Activated CD4-positive, alpha-beta memory T cell treated with anti-CD3 and anti-CD28 coated beads for 36 hours (primary cell): ENCODE measurements at regions not wholly inside any gene's neighbourhood (a gene's known extent, or its start where the extent isn't known, plus 50 kb on each side); places are given as distances from the start of the nearest gene placed in this dataset.
"Not testable (repeated sequence)": the region's sequence is repeated elsewhere in the genome, so short reads cannot be mapped to it uniquely, and the experiment has no call there.

Experiments
- CTCF ChIA-PET: fragments of 350-600 bp; sonication (Branson Sonifier 250); formaldehyde crosslinking; loops from one replicate; lab custom pipeline; 2021; ENCODE audit warnings: antibody characterized with exemption, inconsistent platforms; lab: Charles Lee
- POLR2A ChIA-PET: fragments of 350-600 bp; sonication (Branson Sonifier 250); formaldehyde crosslinking; loops from one replicate; lab custom pipeline; 2021; ENCODE audit warnings: antibody characterized with exemption; lab: Charles Lee
- DNase-seq: peaks from one replicate; pipeline ENCODE4 v3.0.0-alpha.2; 2020
- H3K27ac Mint-ChIP-seq: one replicate; pipeline ENCODE4 v1.8.0; 2021; ENCODE audit warnings: mixed read lengths
- H3K27me3 Mint-ChIP-seq: one replicate; pipeline ENCODE4 v1.8.0; 2021; ENCODE audit warnings: mixed read lengths
- H3K36me3 Mint-ChIP-seq: one replicate; pipeline ENCODE4 v1.8.0; 2021; ENCODE audit warnings: mixed read lengths
- H3K4me1 Mint-ChIP-seq: one replicate; pipeline ENCODE4 v1.8.0; 2021; ENCODE audit warnings: low read depth, mixed read lengths
- H3K4me3 Mint-ChIP-seq: one replicate; pipeline ENCODE4 v1.8.0; 2021; ENCODE audit warnings: mild to moderate bottlenecking, mixed read lengths
- H3K9me3 Mint-ChIP-seq: one replicate; pipeline ENCODE4 v1.8.0; 2021; ENCODE audit warnings: mixed read lengths
- intact Hi-C: fragments of 100-400 bp; cut with micrococcal nuclease; formaldehyde crosslinking; loops from one replicate; pipeline ENCODE4 v1.15.1; 2023

- Mint-ChIP-seq H3K4me3 (no peak overlapping the region), H3K9me3 (no peaks in the 10 kb centered on the region), H3K27me3 (peaks cover 2% of the 10 kb centered on the region), H3K36me3 (no peaks in the 10 kb centered on the region), H3K4me1 (no peaks in the 10 kb centered on the region), H3K27ac (no peak overlapping the region)
- no peak for DNase-seq
- intact Hi-C loops = no loop called here
- ChIA-PET CTCF (no interaction called here), POLR2A (no interaction called here)
These were observed 277.4 kb upstream of the CNR1 start for GRCh38 chr6:88443554-88443953.

- intact Hi-C loops = no loop called here
- no peaks in the 10 kb centered on the region for H3K36me3 Mint-ChIP-seq
- no peak for DNase-seq
- no peaks in the 10 kb centered on the region for H3K9me3 Mint-ChIP-seq
- H3K27me3 Mint-ChIP-seq = peaks cover 2% of the 10 kb centered on the region
- ChIA-PET POLR2A (no interaction called here), CTCF (no interaction called here)
- no peak overlapping the region for H3K4me3 Mint-ChIP-seq
- no peak overlapping the region for H3K27ac Mint-ChIP-seq
- H3K4me1 Mint-ChIP-seq = no peaks in the 10 kb centered on the region
These were observed 276.6 kb upstream of the CNR1 start for GRCh38 chr6:88442737-88443136.

- DNase-seq = no peak
- ChIA-PET POLR2A (no interaction called here), CTCF (no interaction called here)
- Mint-ChIP-seq H3K9me3 (no peaks in the 10 kb centered on the region), H3K27ac (no peak overlapping the region), H3K36me3 (no peaks in the 10 kb centered on the region), H3K27me3 (peaks cover 2% of the 10 kb centered on the region), H3K4me3 (no peak overlapping the region), H3K4me1 (no peaks in the 10 kb centered on the region)
- intact Hi-C loops = no loop called here
These were observed 275.2 kb upstream of the CNR1 start for GRCh38 chr6:88441346-88441745.

GRCh38 chr6:88428068-88428467, 261.9 kb upstream of the CNR1 start:
- H3K4me1 Mint-ChIP-seq = no peaks in the 10 kb centered on the region
- intact Hi-C loops = no loop called here
- no peak overlapping the region for H3K27ac Mint-ChIP-seq
- H3K4me3 Mint-ChIP-seq = no peak overlapping the region
- no peaks in the 10 kb centered on the region for H3K9me3 Mint-ChIP-seq
- H3K27me3 Mint-ChIP-seq = peaks cover 5% of the 10 kb centered on the region
- CTCF ChIA-PET = no interaction called here
- no peaks in the 10 kb centered on the region for H3K36me3 Mint-ChIP-seq
- no peak for DNase-seq
- POLR2A ChIA-PET = no interaction called here

- Mint-ChIP-seq H3K9me3 (no peaks in the 10 kb centered on the region), H3K4me3 (no peak overlapping the region), H3K36me3 (no peaks in the 10 kb centered on the region), H3K27me3 (peaks cover 3% of the 10 kb centered on the region), H3K27ac (no peak overlapping the region), H3K4me1 (no peaks in the 10 kb centered on the region)
- DNase-seq = no peak
- intact Hi-C loops = no loop called here
- ChIA-PET CTCF (no interaction called here), POLR2A (no interaction called here)
These were observed 259.9 kb upstream of the CNR1 start for GRCh38 chr6:88426005-88426404.

GRCh38 chr6:88422831-88423230, 256.7 kb upstream of the CNR1 start:
- Mint-ChIP-seq H3K36me3 (no peaks in the 10 kb centered on the region), H3K27me3 (peaks cover 6% of the 10 kb centered on the region), H3K9me3 (peaks cover 2% of the 10 kb centered on the region), H3K4me1 (no peaks in the 10 kb centered on the region), H3K4me3 (no peak overlapping the region), H3K27ac (no peak overlapping the region)
- DNase-seq = no peak
- CTCF ChIA-PET = no interaction called here
- intact Hi-C loops = no loop called here
- POLR2A ChIA-PET = no interaction called here

GRCh38 chr6:88420967-88421488, 254.9 kb upstream of the CNR1 start:
- H3K27me3 Mint-ChIP-seq, DNase-seq, H3K36me3 Mint-ChIP-seq, POLR2A ChIA-PET, H3K4me3 Mint-ChIP-seq, H3K27ac Mint-ChIP-seq, intact Hi-C loops, H3K4me1 Mint-ChIP-seq, CTCF ChIA-PET, H3K9me3 Mint-ChIP-seq: not testable (repeated sequence)

- DNase-seq, H3K27me3 Mint-ChIP-seq, CTCF ChIA-PET, H3K27ac Mint-ChIP-seq, POLR2A ChIA-PET, intact Hi-C loops, H3K4me1 Mint-ChIP-seq, H3K9me3 Mint-ChIP-seq, H3K4me3 Mint-ChIP-seq, H3K36me3 Mint-ChIP-seq: not testable (repeated sequence)
These were observed 253.0 kb upstream of the CNR1 start for GRCh38 chr6:88418921-88419810.

- H3K4me3 Mint-ChIP-seq, H3K36me3 Mint-ChIP-seq, H3K27me3 Mint-ChIP-seq, POLR2A ChIA-PET, DNase-seq, H3K9me3 Mint-ChIP-seq, intact Hi-C loops, H3K27ac Mint-ChIP-seq, H3K4me1 Mint-ChIP-seq, CTCF ChIA-PET: not testable (repeated sequence)
These were observed 251.2 kb upstream of the CNR1 start for GRCh38 chr6:88417361-88417760.

- intact Hi-C loops = no loop called here
- ChIA-PET CTCF (no interaction called here), POLR2A (no interaction called here)
- Mint-ChIP-seq H3K27me3 (no peaks in the 10 kb centered on the region), H3K4me1 (no peaks in the 10 kb centered on the region), H3K27ac (no peak overlapping the region), H3K9me3 (no peaks in the 10 kb centered on the region), H3K4me3 (no peak overlapping the region), H3K36me3 (no peaks in the 10 kb centered on the region)
- no peak for DNase-seq
These were observed 247.3 kb upstream of the CNR1 start for GRCh38 chr6:88413459-88413858.

- H3K27me3 Mint-ChIP-seq, H3K4me1 Mint-ChIP-seq, intact Hi-C loops, H3K4me3 Mint-ChIP-seq, DNase-seq, H3K27ac Mint-ChIP-seq, H3K9me3 Mint-ChIP-seq, H3K36me3 Mint-ChIP-seq, CTCF ChIA-PET, POLR2A ChIA-PET: not testable (repeated sequence)
These were observed 242.2 kb upstream of the CNR1 start for GRCh38 chr6:88408355-88408754.

- H3K36me3 Mint-ChIP-seq, H3K9me3 Mint-ChIP-seq, H3K27ac Mint-ChIP-seq, POLR2A ChIA-PET, H3K4me1 Mint-ChIP-seq, H3K4me3 Mint-ChIP-seq, intact Hi-C loops, DNase-seq, CTCF ChIA-PET, H3K27me3 Mint-ChIP-seq: not testable (repeated sequence)
These were observed 240.5 kb upstream of the CNR1 start for GRCh38 chr6:88406674-88407073.

- ChIA-PET POLR2A (no interaction called here), CTCF (no interaction called here)
- Mint-ChIP-seq H3K4me3 (no peak overlapping the region), H3K36me3 (no peaks in the 10 kb centered on the region), H3K4me1 (no peaks in the 10 kb centered on the region), H3K9me3 (no peaks in the 10 kb centered on the region), H3K27ac (no peak overlapping the region), H3K27me3 (peaks cover 2% of the 10 kb centered on the region)
- intact Hi-C loops = no loop called here
- DNase-seq = no peak
These were observed 237.3 kb upstream of the CNR1 start for GRCh38 chr6:88403486-88403885.
